ENCODE measurements at regions not wholly inside any gene's neighbourhood (a gene's known extent, or its start where the extent isn't known, plus 50 kb on each side); places are given as distances from the start of the nearest gene placed in this dataset.

GRCh38 chr9:129395633-129396364 is 217.7 kb upstream of the IER5L start:
- Histone ChIP-seq H3K9ac (replicated peaks in 1 of 4; ENCODE audit: extremely low read depth in 1 of 4, low read depth in 3 of 4, low read length in 3 of 4) (no peak overlapping the region), H3K56ac (replicated peaks; ENCODE audit: insufficient read length, low read depth, low read length) (peak overlapping the region; percentile 7), H3K79me1 (ENCODE audit: low read depth, low read length) (no peaks in the 10 kb centered on the region), H3K27me3 (replicated peaks in 1 of 4; ENCODE audit: control insufficient read depth in 3 of 4, extremely low read depth in 1 of 4, insufficient read depth in 3 of 4, low read length in 3 of 4) (peaks cover 0 to 4% (median 0%) of the 10 kb centered on the region in 4 experiments; a peak in 1 of 7 replicates), H3K23me2 (ENCODE audit: low read depth, low read length) (peaks cover 26% of the 10 kb centered on the region; the same call in 1 of the 2 replicates), H3K79me2 (ENCODE audit: control insufficient read depth in 1 of 2, insufficient read depth in 2 of 2, low read length in 2 of 2) (no peaks in the 10 kb centered on the region), H4K5ac (ENCODE audit: insufficient read length, low read depth, low read length) (no peak overlapping the region), H4K8ac (ENCODE audit: extremely low read depth, insufficient read depth, low read length) (no peak overlapping the region), H3K4me1 (replicated peaks in 1 of 4; ENCODE audit: control insufficient read depth in 3 of 4, insufficient read depth in 4 of 4, low read length in 3 of 4) (peaks cover 0 to 12% (median 0%) of the 10 kb centered on the region in 4 experiments; a peak in 2 of 7 replicates), H2BK120ac (replicated peaks; ENCODE audit: low read depth, low read length) (no peak overlapping the region), H3K23ac (ENCODE audit: insufficient read length) (no peak overlapping the region), H3K27ac (ENCODE audit: low read depth, low read length) (no peak overlapping the region), H4K91ac (replicated peaks; ENCODE audit: insufficient read length, low read length) (no peak overlapping the region), H4K20me1 (replicated peaks in 1 of 2; ENCODE audit: control insufficient read depth in 1 of 2, insufficient read depth in 2 of 2, low read length in 2 of 2) (peaks cover 0 to 2% of the 10 kb centered on the region in 2 experiments), H2BK5ac (ENCODE audit: low read depth, low read length) (no peak overlapping the region), H2BK20ac (ENCODE audit: low read length) (no peak overlapping the region), H2BK12ac (ENCODE audit: low read depth, low read length) (no peak overlapping the region), H2AFZ (ENCODE audit: low read length) (no peak overlapping the region), H3K4ac (replicated peaks; ENCODE audit: insufficient read length, low read depth, low read length) (no peak overlapping the region), H3K4me2 (ENCODE audit: insufficient read depth in 1 of 2, low read depth in 2 of 2, low read length in 2 of 2) (no peak overlapping the region), H3K36me3 (ENCODE audit: control insufficient read depth in 2 of 4, insufficient read depth in 4 of 4, low read length in 3 of 4) (no peaks in the 10 kb centered on the region), H3K4me3 (ENCODE audit: extremely low read depth in 1 of 4, insufficient read depth in 2 of 4, low read depth in 3 of 4, low read length in 4 of 4) (no peak overlapping the region), H3K18ac (ENCODE audit: extremely low read depth, low read length) (no peak overlapping the region), H2AK5ac (ENCODE audit: low read depth, low read length) (0 out of 2 replicates have a peak overlapping the region, but pooled peaks have one; percentile 65), H2BK15ac (ENCODE audit: low read length) (no peak overlapping the region), H3K9me3 (ENCODE audit: insufficient read depth in 2 of 2, low read depth in 1 of 2, low read length in 1 of 2) (no peaks in the 10 kb centered on the region), H3K14ac (ENCODE audit: insufficient read length) (no peak overlapping the region)
- no peak for TF ChIP-seq BACH1 (IDR thresholded peaks at IDR 0.05; ENCODE audit: low read length)
- no peak for TF ChIP-seq FOSL1 (IDR thresholded peaks at IDR 0.05; ENCODE audit: insufficient read depth, low read depth, low read length)
- TF ChIP-seq SP4 (IDR thresholded peaks at IDR 0.05; ENCODE audit: low read length): no peak
- no peak for TF ChIP-seq YY1 (IDR thresholded peaks at IDR 0.05; ENCODE audit: low read depth, low read length)
- no peak for TF ChIP-seq E2F6 (IDR thresholded peaks at IDR 0.05)
- no peak for DNase-seq (ENCODE audit: low read depth in 1 of 2, low spot score in 2 of 2)
- CTCF ChIA-PET (ENCODE audit: partially characterized antibody): no interaction called here
- no peak for FAIRE-seq
- POLR2A ChIA-PET (ENCODE audit: partially characterized antibody): no interaction called here
- 85 to 100% methylated on average over 3 of the region's 3 CpGs for WGBS, 2 experiments (ENCODE audit: extremely low coverage in 1 of 2, insufficient coverage in 1 of 2, insufficient read length in 1 of 2, insufficient replicate concordance in 2 of 2, low coverage in 1 of 2, low lambda C conversion rate in 2 of 2, missing lambda C conversion rate in 1 of 2)
